GM12878 (cell line): ENCODE measurements at regions not wholly inside any gene's neighbourhood (a gene's known extent, or its start where the extent isn't known, plus 50 kb on each side); places are given as distances from the start of the nearest gene placed in this dataset.

Experiments
- ATAC-seq: fragments of 200-7000 bp; cut with Tn5 transposase; 3 replicates; pipeline ENCODE4 v1.9.1; 2020; ENCODE audit warnings: mild to moderate bottlenecking, moderate library complexity
- BruUV-seq: library from RNA; stranded (reverse); fragments of 400-500 nt; replicated peaks from 2 replicates; lab custom pipeline; 2021; lab: Mats Ljungman, UMichigan
- CTCF ChIA-PET: fragments of 300-600 bp; sonication (Branson Sonifier 250); formaldehyde crosslinking; extraction: SDS; loops from one replicate; lab custom pipeline; 2021; ENCODE audit warnings: inconsistent platforms; lab: Yijun Ruan, JAX
- POLR2A ChIA-PET: fragments of 350-600 bp; formaldehyde crosslinking; extraction: SDS; loops from one replicate; lab custom pipeline; 2021; ENCODE audit warnings: inconsistent platforms; lab: Charles Lee
- RAD21 ChIA-PET: fragments of 300-600 bp; sonication (Branson Sonifier 250); formaldehyde crosslinking; loops from one replicate; lab custom pipeline; 2023; ENCODE audit warnings: antibody characterized with exemption; ENCODE audit not compliant: unreplicated experiment; lab: Charles Lee
- SMC1A ChIA-PET: fragments of 300-600 bp; sonication (Branson Sonifier 250); formaldehyde crosslinking; loops from one replicate; lab custom pipeline; 2023; ENCODE audit not compliant: unreplicated experiment, uncharacterized antibody; lab: Charles Lee
- DNase-seq: peaks from one replicate; pipeline ENCODE4 v3.0.0-alpha.2; 2011; ENCODE audit warnings: low read depth, low spot score
- FAIRE-seq: peaks from 3 replicates; lab custom pipeline; 2011; peaks lifted over from hg19 to GRCh38; lab: Jason Lieb, UNC
- H2AFZ ChIP-seq: 2 replicates; pipeline ENCODE4 v1.6.0; 2011; ENCODE audit warnings: low read depth, low read length, control low read depth; ENCODE audit not compliant: control insufficient read depth
- H3K27ac ChIP-seq: 2 replicates; pipeline ENCODE4 v1.5.1; 2011; ENCODE audit warnings: control low read depth; ENCODE audit not compliant: control insufficient read depth, insufficient read depth
- H3K27me3 ChIP-seq, 2 experiments: replicated peaks in 1 of 2; 2 replicates each; pipeline versions ENCODE4 v1.6.0 to v1.6.1; 2011; ENCODE audit warnings: low read length in 1 of 2; ENCODE audit not compliant: control insufficient read depth in 2 of 2, insufficient read depth in 2 of 2
- H3K36me3 ChIP-seq, 2 experiments: 2 replicates each; pipeline ENCODE4 v1.5.1; 2011; ENCODE audit warnings: low read length in 1 of 2; ENCODE audit not compliant: control insufficient read depth in 2 of 2, insufficient read depth in 2 of 2
- H3K4me1 ChIP-seq: 2 replicates; pipeline ENCODE4 v1.6.1; 2011; ENCODE audit warnings: mild to moderate bottlenecking, low read length, moderate library complexity, mixed read lengths; ENCODE audit not compliant: control insufficient read depth, insufficient read depth
- H3K4me2 ChIP-seq: 2 replicates; pipeline ENCODE4 v1.6.0; 2011; ENCODE audit warnings: control low read depth; ENCODE audit not compliant: control insufficient read depth, insufficient read depth
- H3K4me3 ChIP-seq: fragments of 200-600 bp; sonication (generic); 2 replicates; pipeline ENCODE4 v1.5.1; 2016
- H3K79me2 ChIP-seq: 2 replicates; pipeline ENCODE4 v1.6.0; 2011; ENCODE audit warnings: low read length; ENCODE audit not compliant: control insufficient read depth, insufficient read depth
- H3K9ac ChIP-seq: 2 replicates; pipeline ENCODE4 v1.8.0; 2011; ENCODE audit warnings: low read length, control low read depth, mixed read lengths; ENCODE audit not compliant: control insufficient read depth, insufficient read depth
- H3K9me3 ChIP-seq: replicated peaks from 3 replicates; pipeline ENCODE4 v1.5.1; 2011; ENCODE audit warnings: mild to moderate bottlenecking, low read length; ENCODE audit not compliant: control insufficient read depth, insufficient read depth
- H4K20me1 ChIP-seq: 2 replicates; pipeline ENCODE4 v1.6.0; 2011; ENCODE audit not compliant: control insufficient read depth, insufficient read depth
- CBX5 ChIP-seq: sonication (generic); IDR thresholded peaks from 2 replicates; pipeline ENCODE4 v1.6.1; 2016; ENCODE audit warnings: low read depth, moderate library complexity, mild to moderate bottlenecking, inconsistent platforms
- CHD2 ChIP-seq: IDR thresholded peaks from 2 replicates; pipeline ENCODE4 v1.6.1; 2011; ENCODE audit warnings: low read depth, low read length, improper control_type of control experiment, borderline replicate concordance
- FOS ChIP-seq: IDR thresholded peaks from 3 replicates; pipeline ENCODE4 v1.6.1; 2011; ENCODE audit warnings: borderline replicate concordance; ENCODE audit not compliant: insufficient read length; ENCODE audit errors: extremely low read depth
- GABPA ChIP-seq: IDR thresholded peaks from 2 replicates; pipeline ENCODE4 v1.6.1; 2014; ENCODE audit warnings: antibody characterized with exemption, low read depth, mild to moderate bottlenecking, inconsistent platforms
- RBBP5 ChIP-seq: fragments of 200-600 bp; sonication (generic); conservative IDR thresholded peaks from 2 replicates; pipeline ENCODE4 v1.6.1; 2016
- STAT1 ChIP-seq: fragments of 450-650 bp; conservative IDR thresholded peaks from 2 replicates; pipeline ENCODE4 v1.6.1; 2014; ENCODE audit warnings: antibody characterized with exemption, mild to moderate bottlenecking
- TCF12 ChIP-seq: IDR thresholded peaks from 2 replicates; pipeline ENCODE4 v1.6.1; 2011; ENCODE audit warnings: low read depth, mild to moderate bottlenecking, low read length
- ZNF24 ChIP-seq: fragments of 450-650 bp; IDR thresholded peaks from 2 replicates; pipeline ENCODE4 v1.6.1; 2017; ENCODE audit warnings: antibody characterized with exemption, mild to moderate bottlenecking
- ZNF274 ChIP-seq: IDR thresholded peaks from one replicate; pipeline ENCODE4 v1.8.0; 2011; ENCODE audit not compliant: insufficient read length, insufficient read depth
- WGBS: methylation state at CpG from one replicate; pipeline ENCODE4 v1.1.6; 2016; ENCODE audit warnings: low lambda C conversion rate; ENCODE audit not compliant: insufficient replicate concordance, insufficient coverage; ENCODE audit errors: missing lambda C conversion rate; 5-methylcytosine and 5-hydroxymethylcytosine counted together
- in situ Hi-C: fragments of 300-500 bp; cut with MboI; formaldehyde crosslinking; loops from 9 replicates; pipeline ENCODE4 v1.14.3; 2018; ENCODE audit warnings: mixed read lengths
- intact Hi-C: fragments of 100-400 bp; cut with micrococcal nuclease; formaldehyde crosslinking; loops from one replicate; pipeline ENCODE4 v1.14.2; 2022; ENCODE audit not compliant: unreplicated experiment
- TF ChIP-seq, protein P1 (sequence below): fragments of 450-650 bp; IDR thresholded peaks from 2 replicates; pipeline ENCODE4 v1.6.1; 2017; ENCODE audit warnings: mild to moderate bottlenecking, moderate library complexity
- TF ChIP-seq, protein P2 (sequence below): fragments of 150-350 bp; IDR thresholded peaks from 2 replicates; pipeline ENCODE4 v1.6.1; 2016; ENCODE audit warnings: low read depth, low read length
- TF ChIP-seq, protein P3 (sequence below): IDR thresholded peaks from 2 replicates; pipeline ENCODE4 v1.6.1; 2012; ENCODE audit warnings: improper control_type of control experiment, low read depth, low read length; ENCODE audit not compliant: insufficient replicate concordance

DNA sequence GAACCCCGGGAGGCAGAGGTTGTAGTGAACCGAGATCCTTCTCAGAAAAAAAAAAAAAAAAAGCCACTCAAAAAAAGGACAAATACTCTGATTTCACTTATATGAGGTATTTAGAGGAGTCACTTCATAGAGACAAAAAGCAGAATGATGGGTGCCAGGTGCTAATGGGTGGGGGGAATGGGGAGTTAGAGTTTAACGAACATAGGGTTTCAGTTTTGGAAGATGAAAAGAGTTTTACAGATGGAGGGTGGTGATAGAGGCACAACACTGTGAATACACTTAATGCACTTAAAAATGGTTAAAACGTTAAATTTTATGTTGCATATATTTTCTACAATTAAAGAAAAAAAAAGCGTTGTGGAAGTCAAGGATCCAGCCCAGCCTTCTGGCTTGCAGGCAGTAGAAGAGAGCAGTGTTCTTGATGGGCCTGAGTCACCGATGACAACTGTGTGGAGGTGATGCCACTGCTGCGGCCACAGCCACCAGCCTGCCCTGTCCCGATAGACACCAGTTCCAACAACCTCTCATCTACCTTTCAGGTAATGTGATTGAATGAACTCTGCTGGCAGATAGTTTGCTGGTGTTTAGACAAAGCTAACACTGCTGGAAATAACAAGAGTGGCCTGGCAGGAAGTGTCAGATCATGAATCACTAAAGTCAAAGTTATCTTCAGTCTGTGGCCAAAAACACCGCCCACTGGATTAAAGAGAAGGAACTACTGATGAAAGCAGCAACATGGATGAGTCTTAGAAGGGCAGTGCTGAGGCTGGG lies 49.9 kb upstream of the COX10 start:
- no peak for ATAC-seq
- intact Hi-C loops = no loop called here
- in situ Hi-C loops = no loop called here
- DNase-seq = no peak
- TF ChIP-seq, protein P1, sequence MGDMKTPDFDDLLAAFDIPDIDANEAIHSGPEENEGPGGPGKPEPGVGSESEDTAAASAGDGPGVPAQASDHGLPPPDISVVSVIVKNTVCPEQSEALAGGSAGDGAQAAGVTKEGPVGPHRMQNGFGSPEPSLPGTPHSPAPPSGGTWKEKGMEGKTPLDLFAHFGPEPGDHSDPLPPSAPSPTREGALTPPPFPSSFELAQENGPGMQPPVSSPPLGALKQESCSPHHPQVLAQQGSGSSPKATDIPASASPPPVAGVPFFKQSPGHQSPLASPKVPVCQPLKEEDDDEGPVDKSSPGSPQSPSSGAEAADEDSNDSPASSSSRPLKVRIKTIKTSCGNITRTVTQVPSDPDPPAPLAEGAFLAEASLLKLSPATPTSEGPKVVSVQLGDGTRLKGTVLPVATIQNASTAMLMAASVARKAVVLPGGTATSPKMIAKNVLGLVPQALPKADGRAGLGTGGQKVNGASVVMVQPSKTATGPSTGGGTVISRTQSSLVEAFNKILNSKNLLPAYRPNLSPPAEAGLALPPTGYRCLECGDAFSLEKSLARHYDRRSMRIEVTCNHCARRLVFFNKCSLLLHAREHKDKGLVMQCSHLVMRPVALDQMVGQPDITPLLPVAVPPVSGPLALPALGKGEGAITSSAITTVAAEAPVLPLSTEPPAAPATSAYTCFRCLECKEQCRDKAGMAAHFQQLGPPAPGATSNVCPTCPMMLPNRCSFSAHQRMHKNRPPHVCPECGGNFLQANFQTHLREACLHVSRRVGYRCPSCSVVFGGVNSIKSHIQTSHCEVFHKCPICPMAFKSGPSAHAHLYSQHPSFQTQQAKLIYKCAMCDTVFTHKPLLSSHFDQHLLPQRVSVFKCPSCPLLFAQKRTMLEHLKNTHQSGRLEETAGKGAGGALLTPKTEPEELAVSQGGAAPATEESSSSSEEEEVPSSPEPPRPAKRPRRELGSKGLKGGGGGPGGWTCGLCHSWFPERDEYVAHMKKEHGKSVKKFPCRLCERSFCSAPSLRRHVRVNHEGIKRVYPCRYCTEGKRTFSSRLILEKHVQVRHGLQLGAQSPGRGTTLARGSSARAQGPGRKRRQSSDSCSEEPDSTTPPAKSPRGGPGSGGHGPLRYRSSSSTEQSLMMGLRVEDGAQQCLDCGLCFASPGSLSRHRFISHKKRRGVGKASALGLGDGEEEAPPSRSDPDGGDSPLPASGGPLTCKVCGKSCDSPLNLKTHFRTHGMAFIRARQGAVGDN = no peak
- TF ChIP-seq RBBP5 (no peak), STAT1 (no peak), ZNF274 (no peak), CBX5 (no peak), GABPA (no peak), CHD2 (no peak), TCF12 (no peak), ZNF24 (no peak), FOS (no peak)
- TF ChIP-seq, protein P2, sequence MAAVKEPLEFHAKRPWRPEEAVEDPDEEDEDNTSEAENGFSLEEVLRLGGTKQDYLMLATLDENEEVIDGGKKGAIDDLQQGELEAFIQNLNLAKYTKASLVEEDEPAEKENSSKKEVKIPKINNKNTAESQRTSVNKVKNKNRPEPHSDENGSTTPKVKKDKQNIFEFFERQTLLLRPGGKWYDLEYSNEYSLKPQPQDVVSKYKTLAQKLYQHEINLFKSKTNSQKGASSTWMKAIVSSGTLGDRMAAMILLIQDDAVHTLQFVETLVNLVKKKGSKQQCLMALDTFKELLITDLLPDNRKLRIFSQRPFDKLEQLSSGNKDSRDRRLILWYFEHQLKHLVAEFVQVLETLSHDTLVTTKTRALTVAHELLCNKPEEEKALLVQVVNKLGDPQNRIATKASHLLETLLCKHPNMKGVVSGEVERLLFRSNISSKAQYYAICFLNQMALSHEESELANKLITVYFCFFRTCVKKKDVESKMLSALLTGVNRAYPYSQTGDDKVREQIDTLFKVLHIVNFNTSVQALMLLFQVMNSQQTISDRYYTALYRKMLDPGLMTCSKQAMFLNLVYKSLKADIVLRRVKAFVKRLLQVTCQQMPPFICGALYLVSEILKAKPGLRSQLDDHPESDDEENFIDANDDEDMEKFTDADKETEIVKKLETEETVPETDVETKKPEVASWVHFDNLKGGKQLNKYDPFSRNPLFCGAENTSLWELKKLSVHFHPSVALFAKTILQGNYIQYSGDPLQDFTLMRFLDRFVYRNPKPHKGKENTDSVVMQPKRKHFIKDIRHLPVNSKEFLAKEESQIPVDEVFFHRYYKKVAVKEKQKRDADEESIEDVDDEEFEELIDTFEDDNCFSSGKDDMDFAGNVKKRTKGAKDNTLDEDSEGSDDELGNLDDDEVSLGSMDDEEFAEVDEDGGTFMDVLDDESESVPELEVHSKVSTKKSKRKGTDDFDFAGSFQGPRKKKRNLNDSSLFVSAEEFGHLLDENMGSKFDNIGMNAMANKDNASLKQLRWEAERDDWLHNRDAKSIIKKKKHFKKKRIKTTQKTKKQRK = no peak
- TF ChIP-seq, protein P3, sequence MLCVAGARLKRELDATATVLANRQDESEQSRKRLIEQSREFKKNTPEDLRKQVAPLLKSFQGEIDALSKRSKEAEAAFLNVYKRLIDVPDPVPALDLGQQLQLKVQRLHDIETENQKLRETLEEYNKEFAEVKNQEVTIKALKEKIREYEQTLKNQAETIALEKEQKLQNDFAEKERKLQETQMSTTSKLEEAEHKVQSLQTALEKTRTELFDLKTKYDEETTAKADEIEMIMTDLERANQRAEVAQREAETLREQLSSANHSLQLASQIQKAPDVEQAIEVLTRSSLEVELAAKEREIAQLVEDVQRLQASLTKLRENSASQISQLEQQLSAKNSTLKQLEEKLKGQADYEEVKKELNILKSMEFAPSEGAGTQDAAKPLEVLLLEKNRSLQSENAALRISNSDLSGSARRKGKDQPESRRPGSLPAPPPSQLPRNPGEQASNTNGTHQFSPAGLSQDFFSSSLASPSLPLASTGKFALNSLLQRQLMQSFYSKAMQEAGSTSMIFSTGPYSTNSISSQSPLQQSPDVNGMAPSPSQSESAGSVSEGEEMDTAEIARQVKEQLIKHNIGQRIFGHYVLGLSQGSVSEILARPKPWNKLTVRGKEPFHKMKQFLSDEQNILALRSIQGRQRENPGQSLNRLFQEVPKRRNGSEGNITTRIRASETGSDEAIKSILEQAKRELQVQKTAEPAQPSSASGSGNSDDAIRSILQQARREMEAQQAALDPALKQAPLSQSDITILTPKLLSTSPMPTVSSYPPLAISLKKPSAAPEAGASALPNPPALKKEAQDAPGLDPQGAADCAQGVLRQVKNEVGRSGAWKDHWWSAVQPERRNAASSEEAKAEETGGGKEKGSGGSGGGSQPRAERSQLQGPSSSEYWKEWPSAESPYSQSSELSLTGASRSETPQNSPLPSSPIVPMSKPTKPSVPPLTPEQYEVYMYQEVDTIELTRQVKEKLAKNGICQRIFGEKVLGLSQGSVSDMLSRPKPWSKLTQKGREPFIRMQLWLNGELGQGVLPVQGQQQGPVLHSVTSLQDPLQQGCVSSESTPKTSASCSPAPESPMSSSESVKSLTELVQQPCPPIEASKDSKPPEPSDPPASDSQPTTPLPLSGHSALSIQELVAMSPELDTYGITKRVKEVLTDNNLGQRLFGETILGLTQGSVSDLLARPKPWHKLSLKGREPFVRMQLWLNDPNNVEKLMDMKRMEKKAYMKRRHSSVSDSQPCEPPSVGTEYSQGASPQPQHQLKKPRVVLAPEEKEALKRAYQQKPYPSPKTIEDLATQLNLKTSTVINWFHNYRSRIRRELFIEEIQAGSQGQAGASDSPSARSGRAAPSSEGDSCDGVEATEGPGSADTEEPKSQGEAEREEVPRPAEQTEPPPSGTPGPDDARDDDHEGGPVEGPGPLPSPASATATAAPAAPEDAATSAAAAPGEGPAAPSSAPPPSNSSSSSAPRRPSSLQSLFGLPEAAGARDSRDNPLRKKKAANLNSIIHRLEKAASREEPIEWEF = no peak
- H3K4me3 ChIP-seq = no peak overlapping the region
- H4K20me1 ChIP-seq = no peaks in the 10 kb centered on the region
- no peak overlapping the region for H2AFZ ChIP-seq
- no peaks in the 10 kb centered on the region for H3K4me1 ChIP-seq
- no peaks in the 10 kb centered on the region for H3K9me3 ChIP-seq
- CTCF ChIA-PET = no interaction called here
- no peaks in the 10 kb centered on the region for H3K36me3 ChIP-seq
- RAD21 ChIA-PET = no interaction called here
- H3K79me2 ChIP-seq = no peaks in the 10 kb centered on the region
- H3K9ac ChIP-seq = no peak overlapping the region
- SMC1A ChIA-PET = no interaction called here
- H3K27ac ChIP-seq = no peak overlapping the region
- 84% methylated on average over 9 of the region's 9 CpGs for WGBS
- no peaks in the 10 kb centered on the region for H3K27me3 ChIP-seq
- POLR2A ChIA-PET = no interaction called here
- BruUV-seq = no TSS peak
- no peak for FAIRE-seq
- no peak overlapping the region for H3K4me2 ChIP-seq
